H1 (cell line): ENCODE measurements at regions not wholly inside any gene's neighbourhood (a gene's known extent, or its start where the extent isn't known, plus 50 kb on each side); places are given as distances from the start of the nearest gene placed in this dataset.

Experiments used
- CTCF ChIA-PET: fragments of 300-600 bp; sonication (Branson Sonifier 250); formaldehyde crosslinking; loops from one replicate; lab custom pipeline; 2021; ENCODE audit not compliant: partially characterized antibody; lab: Charles Lee
- POLR2A ChIA-PET: fragments of 300-600 bp; sonication (Branson Sonifier 250); formaldehyde crosslinking; loops from one replicate; lab custom pipeline; 2021; ENCODE audit warnings: inconsistent platforms; ENCODE audit not compliant: partially characterized antibody; lab: Charles Lee
- DNase-seq, 2 experiments: peaks; one replicate each; pipeline versions ENCODE4 v3.0.0 to v3.0.0-alpha.2; 2010 to 2022; ENCODE audit warnings: low spot score in 2 of 2, low read depth in 1 of 2, mixed read lengths in 1 of 2
- FAIRE-seq: peaks from 2 replicates; lab custom pipeline; 2011; peaks lifted over from hg19 to GRCh38; lab: Jason Lieb, UNC
- H2AFZ ChIP-seq: 2 replicates; pipeline ENCODE4 v1.8.1; 2012; ENCODE audit warnings: low read length, inconsistent platforms
- H2AK5ac ChIP-seq: 2 replicates; pipeline ENCODE4 v1.6.1; 2013; ENCODE audit warnings: low read depth, low read length
- H2BK120ac ChIP-seq: replicated peaks from 2 replicates; pipeline ENCODE3; 2013; ENCODE audit warnings: low read depth, low read length, inconsistent platforms
- H2BK12ac ChIP-seq: 2 replicates; pipeline ENCODE4 v1.6.1; 2013; ENCODE audit warnings: low read depth, low read length
- H2BK15ac ChIP-seq: 2 replicates; pipeline ENCODE4 v1.6.1; 2013; ENCODE audit warnings: low read length
- H2BK20ac ChIP-seq: 2 replicates; pipeline ENCODE4 v1.6.1; 2013; ENCODE audit warnings: low read length
- H2BK5ac ChIP-seq: 2 replicates; pipeline ENCODE4 v1.6.1; 2013; ENCODE audit warnings: low read depth, low read length
- H3K14ac ChIP-seq: 2 replicates; pipeline ENCODE4 v1.6.1; 2013; ENCODE audit warnings: inconsistent platforms; ENCODE audit not compliant: insufficient read length
- H3K18ac ChIP-seq: 2 replicates; pipeline ENCODE4 v1.6.1; 2013; ENCODE audit warnings: low read length; ENCODE audit errors: extremely low read depth
- H3K23ac ChIP-seq: 2 replicates; pipeline ENCODE4 v1.6.1; 2013; ENCODE audit warnings: inconsistent platforms; ENCODE audit not compliant: insufficient read length
- H3K23me2 ChIP-seq: 2 replicates; pipeline ENCODE4 v1.6.1; 2013; ENCODE audit warnings: low read depth, low read length
- H3K27ac ChIP-seq: 2 replicates; pipeline ENCODE4 v1.6.1; 2011; ENCODE audit warnings: low read depth, low read length, inconsistent platforms
- H3K27me3 ChIP-seq, 4 experiments: replicated peaks in 1 of 4; 1 replicate in 1 of 4; 2 replicates in 3 of 4; pipeline versions ENCODE4 v1.6.1 to v1.8.1; 2011 to 2013; ENCODE audit warnings: low read length in 3 of 4, mild to moderate bottlenecking in 3 of 4, inconsistent platforms in 2 of 4, mixed read lengths in 2 of 4, moderate library complexity in 1 of 4; ENCODE audit not compliant: control insufficient read depth in 3 of 4, insufficient read depth in 3 of 4; ENCODE audit errors: extremely low read depth in 1 of 4
- H3K36me3 ChIP-seq, 4 experiments: 2 replicates each; pipeline versions ENCODE4 v1.6.1 to v1.8.1; 2011 to 2013; ENCODE audit warnings: mild to moderate bottlenecking in 4 of 4, low read length in 3 of 4, moderate library complexity in 2 of 4, control low read depth in 1 of 4, inconsistent platforms in 1 of 4; ENCODE audit not compliant: insufficient read depth in 4 of 4, control insufficient read depth in 2 of 4
- H3K4ac ChIP-seq: replicated peaks from 2 replicates; pipeline ENCODE3; 2013; ENCODE audit warnings: low read length, low read depth, mixed read lengths, inconsistent platforms; ENCODE audit not compliant: insufficient read length
- H3K4me1 ChIP-seq, 4 experiments: replicated peaks in 1 of 4; 1 replicate in 1 of 4; 2 replicates in 3 of 4; pipeline versions ENCODE4 v1.6.1 to v1.8.1; 2011 to 2013; ENCODE audit warnings: low read length in 3 of 4, inconsistent platforms in 2 of 4, mixed read lengths in 1 of 4; ENCODE audit not compliant: insufficient read depth in 4 of 4, control insufficient read depth in 3 of 4
- H3K4me2 ChIP-seq, 2 experiments: 2 replicates each; pipeline versions ENCODE4 v1.6.1 to v1.8.1; 2011 to 2013; ENCODE audit warnings: low read depth in 2 of 2, low read length in 2 of 2, control low read depth in 1 of 2, inconsistent platforms in 1 of 2, mild to moderate bottlenecking in 1 of 2; ENCODE audit not compliant: insufficient read depth in 1 of 2
- H3K4me3 ChIP-seq, 4 experiments: fragments of 200-600, 300-600 bp in 1 of 4; sonication (generic), shearing (Covaris generic), sonication (Bioruptor Twin) in 1 of 4; 2 replicates each; pipeline versions ENCODE4 v1.5.1 to v1.8.1; 2011 to 2016; ENCODE audit warnings: low read length in 4 of 4, low read depth in 3 of 4, control low read depth in 2 of 4, inconsistent platforms in 2 of 4, mild to moderate bottlenecking in 2 of 4, mixed read lengths in 1 of 4, moderate library complexity in 1 of 4; ENCODE audit not compliant: insufficient read depth in 2 of 4; ENCODE audit errors: extremely low read depth in 1 of 4
- H3K56ac ChIP-seq: replicated peaks from 2 replicates; pipeline ENCODE3; 2013; ENCODE audit warnings: low read depth, mild to moderate bottlenecking, mixed read lengths, low read length, inconsistent platforms; ENCODE audit not compliant: insufficient read length
- H3K79me1 ChIP-seq: 2 replicates; pipeline ENCODE4 v1.6.1; 2013; ENCODE audit warnings: low read depth, low read length, control low read depth
- H3K79me2 ChIP-seq, 2 experiments: 2 replicates each; pipeline versions ENCODE4 v1.6.1 to v1.8.1; 2012 to 2013; ENCODE audit warnings: low read length in 2 of 2, mild to moderate bottlenecking in 2 of 2, inconsistent platforms in 1 of 2; ENCODE audit not compliant: insufficient read depth in 2 of 2, control insufficient read depth in 1 of 2
- H3K9ac ChIP-seq, 4 experiments: replicated peaks in 1 of 4; 1 replicate in 1 of 4; 2 replicates in 3 of 4; pipeline versions ENCODE4 v1.6.1 to v1.8.1; 2011 to 2013; ENCODE audit warnings: low read depth in 3 of 4, low read length in 3 of 4, control low read depth in 2 of 4, mild to moderate bottlenecking in 2 of 4, moderate library complexity in 2 of 4, inconsistent platforms in 1 of 4; ENCODE audit errors: extremely low read depth in 1 of 4
- H3K9me3 ChIP-seq, 2 experiments: 2 replicates each; pipeline versions ENCODE4 v1.6.1 to v1.8.1; 2012 to 2013; ENCODE audit warnings: mild to moderate bottlenecking in 2 of 2, moderate library complexity in 2 of 2, control low read depth in 1 of 2, inconsistent platforms in 1 of 2, low read depth in 1 of 2, low read length in 1 of 2, mixed read lengths in 1 of 2; ENCODE audit not compliant: insufficient read depth in 2 of 2
- H4K20me1 ChIP-seq, 2 experiments: replicated peaks in 1 of 2; 2 replicates each; pipeline versions ENCODE3 to v1.8.1; 2011 to 2013; ENCODE audit warnings: inconsistent platforms in 2 of 2, low read length in 2 of 2, mild to moderate bottlenecking in 1 of 2; ENCODE audit not compliant: insufficient read depth in 2 of 2, control insufficient read depth in 1 of 2
- H4K5ac ChIP-seq: 2 replicates; pipeline ENCODE4 v1.6.1; 2013; ENCODE audit warnings: low read length, low read depth, mixed read lengths, inconsistent platforms; ENCODE audit not compliant: insufficient read length
- H4K8ac ChIP-seq: 2 replicates; pipeline ENCODE4 v1.8.0; 2013; ENCODE audit warnings: mild to moderate bottlenecking, moderate library complexity, low read length, inconsistent platforms; ENCODE audit not compliant: insufficient read depth; ENCODE audit errors: extremely low read depth
- H4K91ac ChIP-seq: replicated peaks from 2 replicates; pipeline ENCODE3; 2013; ENCODE audit warnings: low read length, mixed read lengths, inconsistent platforms; ENCODE audit not compliant: insufficient read length
- JUN ChIP-seq: IDR thresholded peaks from 2 replicates; pipeline ENCODE4 v1.6.1; 2011; ENCODE audit warnings: low read depth, mild to moderate bottlenecking, improper control_type of control experiment, low read length
- KDM1A ChIP-seq: fragments of 200-600, 300-600 bp; sonication (generic); IDR thresholded peaks from 2 replicates; pipeline ENCODE4 v1.7.1; 2016; ENCODE audit warnings: mild to moderate bottlenecking, low read length, borderline replicate concordance
- RXRA ChIP-seq: IDR thresholded peaks from 2 replicates; pipeline ENCODE4 v1.6.1; 2011; ENCODE audit warnings: low read depth, mild to moderate bottlenecking, low read length, moderate library complexity; ENCODE audit not compliant: insufficient read depth
- SIRT6 ChIP-seq: IDR thresholded peaks from one replicate; pipeline ENCODE4 v1.7.1; 2012; ENCODE audit warnings: low read length, inconsistent platforms
- WGBS, 2 experiments: shearing (Covaris generic) in 1 of 2; methylation state at CpG; one replicate each; pipeline versions ENCODE4 v1.1.6 to v1.1.7; 2013 to 2015; ENCODE audit warnings: low lambda C conversion rate in 2 of 2, mixed read lengths in 2 of 2, inconsistent platforms in 1 of 2, low coverage in 1 of 2, missing lambda C conversion rate in 1 of 2; ENCODE audit not compliant: insufficient replicate concordance in 2 of 2, insufficient coverage in 1 of 2, insufficient read length in 1 of 2; ENCODE audit errors: extremely low coverage in 1 of 2, missing lambda C conversion rate in 1 of 2; 5-methylcytosine and 5-hydroxymethylcytosine counted together

- Histone ChIP-seq H3K79me1 (no peaks in the 10 kb centered on the region), H2BK15ac (peak overlapping the region; percentile 53; the same call in 1 of the 2 replicates), H3K23me2 (no peaks in the 10 kb centered on the region; the same call in 1 of the 2 replicates), H3K4me1 (peaks cover 9 to 14% (median 11%) of the 10 kb centered on the region in 4 experiments), H2BK120ac (no peak overlapping the region), H3K4me3 (no peak overlapping the region), H2BK12ac (peak overlapping the region; percentile 75; the same call in 1 of the 2 replicates), H3K27me3 (no peaks in the 10 kb centered on the region; a peak in 1 of 7 replicates), H3K4ac (no peak overlapping the region), H3K27ac (no peak overlapping the region), H4K5ac (no peak overlapping the region), H4K20me1 (peaks cover 0 to 2% of the 10 kb centered on the region in 2 experiments), H3K79me2 (no peaks in the 10 kb centered on the region), H2BK20ac (peak overlapping the region; percentile 65; the same call in 1 of the 2 replicates), H3K23ac (no peak overlapping the region), H3K14ac (no peak overlapping the region), H3K56ac (no peak overlapping the region), H3K9me3 (no peaks in the 10 kb centered on the region), H3K18ac (no peak overlapping the region), H3K4me2 (no peak overlapping the region), H2BK5ac (no peak overlapping the region), H3K9ac (no peak overlapping the region), H3K36me3 (no peaks in the 10 kb centered on the region; a peak in 1 of 8 replicates), H2AK5ac (no peak overlapping the region), H4K91ac (peak overlapping the region; percentile 29), H2AFZ (no peak overlapping the region), H4K8ac (no peak overlapping the region)
- CTCF ChIA-PET, result interaction anchor here (1.3 to 1.4 kb wide), 3 partner anchors 10 to 276 kb away, joined by 3 to 4 read pairs (median 4); no protein-coding TSS in a partner anchor
- DNase-seq (no peak), FAIRE-seq (no peak)
- 87% methylated on average over 7 of the region's 7 CpGs; no CpG with 5 or more reads in 1 of the 2 experiments for WGBS, 2 experiments
- POLR2A ChIA-PET, result no interaction called here
- TF ChIP-seq RXRA, result no peak
- TF ChIP-seq KDM1A, result no peak
- TF ChIP-seq JUN, result no peak
- TF ChIP-seq SIRT6, result no peak
Observed at GRCh38 chr10:78919181-78919966, 149.4 kb upstream of the ZMIZ1 start.
